B cell (primary cell): ENCODE measurements at regions not wholly inside any gene's neighbourhood (a gene's known extent, or its start where the extent isn't known, plus 50 kb on each side); places are given as distances from the start of the nearest gene placed in this dataset.

Experiments used
- ATAC-seq: fragments of 200-7000 bp; cut with Tn5 transposase; one replicate; pipeline ENCODE4 v1.10.0; 2021; ENCODE audit warnings: low read depth, mild to moderate bottlenecking, moderate number of reproducible peaks, moderate library complexity
- CTCF ChIA-PET: fragments of 350-600 bp; sonication (Branson Sonifier 250); formaldehyde crosslinking; loops from one replicate; lab custom pipeline; 2021; ENCODE audit warnings: antibody characterized with exemption, inconsistent platforms; lab: Charles Lee
- POLR2A ChIA-PET: fragments of 350-600 bp; sonication (Branson Sonifier 250); formaldehyde crosslinking; loops from one replicate; lab custom pipeline; 2021; ENCODE audit warnings: antibody characterized with exemption; lab: Charles Lee
- DNase-seq: peaks from one replicate; pipeline ENCODE4 v3.0.0; 2013
- H2AFZ ChIP-seq: 2 replicates; pipeline ENCODE4 v1.6.1; 2012; ENCODE audit warnings: mild to moderate bottlenecking, low read depth, low read length; ENCODE audit not compliant: insufficient read depth, poor library complexity, severe bottlenecking
- H3K27ac ChIP-seq, 2 donors: 1 replicate in 1 of 2; 2 replicates in 1 of 2; pipeline ENCODE4 v1.5.1; 2012 to 2013; ENCODE audit warnings: low read length in 2 of 2, mild to moderate bottlenecking in 2 of 2, moderate library complexity in 1 of 2
- H3K27me3 ChIP-seq, 4 experiments: fragments of 200-600 bp in 1 of 4; sonication (generic) in 1 of 4; replicated peaks in 1 of 4; 1 replicate in 2 of 4; 2 replicates in 2 of 4; pipeline versions ENCODE4 v1.6.1 to v1.7.0; 2013 to 2016; ENCODE audit warnings: low read length in 3 of 4, mild to moderate bottlenecking in 2 of 4, mixed read lengths in 1 of 4, moderate library complexity in 1 of 4; ENCODE audit not compliant: insufficient read depth in 4 of 4, control insufficient read depth in 3 of 4; ENCODE audit errors: control extremely low read depth in 1 of 4
- H3K36me3 ChIP-seq, 2 experiments: replicated peaks in 1 of 2; 1 replicate in 1 of 2; 2 replicates in 1 of 2; pipeline versions ENCODE4 v1.6.1 to v1.7.1; 2013; ENCODE audit warnings: low read length in 1 of 2; ENCODE audit not compliant: insufficient read depth in 2 of 2, control insufficient read depth in 1 of 2; ENCODE audit errors: control extremely low read depth in 1 of 2, extremely low read depth in 1 of 2
- H3K4me1 ChIP-seq, 2 donors: fragments of 200-600 bp in 1 of 2; sonication (generic) in 1 of 2; 1 replicate in 1 of 2; 2 replicates in 1 of 2; pipeline versions ENCODE4 v1.5.1 to v1.6.1; 2013 to 2017; ENCODE audit warnings: low read length in 2 of 2; ENCODE audit not compliant: control insufficient read depth in 2 of 2, insufficient read depth in 2 of 2
- H3K4me2 ChIP-seq: replicated peaks from 2 replicates; pipeline ENCODE3; 2012; ENCODE audit warnings: mild to moderate bottlenecking, low read depth, low read length; ENCODE audit not compliant: poor library complexity, severe bottlenecking
- H3K4me3 ChIP-seq, 5 experiments: fragments of 200-600 bp in 1 of 5; sonication (generic) in 1 of 5; 1 replicate in 3 of 5; 2 replicates in 2 of 5; pipeline versions ENCODE4 v1.5.1 to v1.7.0; 2011 to 2016; ENCODE audit warnings: low read length in 4 of 5, mild to moderate bottlenecking in 4 of 5, low read depth in 2 of 5, control low read depth in 1 of 5, moderate library complexity in 1 of 5; ENCODE audit not compliant: insufficient read depth in 1 of 5; ENCODE audit errors: control extremely low read depth in 1 of 5, extremely low read depth in 1 of 5
- H3K79me2 ChIP-seq: fragments of 200-600 bp; sonication (generic); one replicate; pipeline ENCODE4 v1.6.0; 2016; ENCODE audit warnings: low read length; ENCODE audit not compliant: control insufficient read depth, insufficient read depth
- H3K9ac ChIP-seq: fragments of 200-600 bp; sonication (generic); 2 replicates; pipeline ENCODE4 v1.6.1; 2017; ENCODE audit warnings: mild to moderate bottlenecking, low read length, moderate library complexity
- H3K9me3 ChIP-seq, 3 donors: one replicate each; pipeline versions ENCODE4 v1.6.1 to v1.7.1; 2013; ENCODE audit warnings: low read length in 2 of 3; ENCODE audit not compliant: control insufficient read depth in 2 of 3, insufficient read depth in 1 of 3; ENCODE audit errors: control extremely low read depth in 1 of 3
- H4K20me1 ChIP-seq: 2 replicates; pipeline ENCODE4 v1.6.0; 2012; ENCODE audit warnings: mild to moderate bottlenecking, low read length; ENCODE audit not compliant: insufficient read depth, control insufficient read depth, poor library complexity, severe bottlenecking
- H3K27ac Mint-ChIP-seq: one replicate; pipeline ENCODE4 v1.8.0; 2021; ENCODE audit warnings: mixed read lengths
- H3K27me3 Mint-ChIP-seq: one replicate; pipeline ENCODE4 v1.8.0; 2021; ENCODE audit warnings: mixed read lengths
- H3K4me1 Mint-ChIP-seq: one replicate; pipeline ENCODE4 v1.8.0; 2021; ENCODE audit warnings: mixed read lengths
- H3K4me3 Mint-ChIP-seq: one replicate; pipeline ENCODE4 v1.8.0; 2021; ENCODE audit warnings: mixed read lengths
- H3K9me3 Mint-ChIP-seq: one replicate; pipeline ENCODE4 v1.8.0; 2022; ENCODE audit warnings: mixed read lengths; ENCODE audit not compliant: insufficient read depth
- EZH2 ChIP-seq: IDR thresholded peaks from 2 replicates; pipeline ENCODE4 v1.6.1; 2012; ENCODE audit warnings: borderline replicate concordance, low read depth, mild to moderate bottlenecking, moderate library complexity, low read length; ENCODE audit not compliant: insufficient read depth, poor library complexity, severe bottlenecking
- WGBS: methylation state at CpG from one replicate; pipeline ENCODE4 v1.1.5; 2013; ENCODE audit warnings: missing lambda C conversion rate; ENCODE audit not compliant: insufficient coverage; 5-methylcytosine and 5-hydroxymethylcytosine counted together
- intact Hi-C: fragments of 100-400 bp; cut with micrococcal nuclease; formaldehyde crosslinking; loops from one replicate; pipeline ENCODE4 v1.10.0; 2022
- TF ChIP-seq, protein P1 (sequence below): fragments of 200-600 bp; IDR thresholded peaks from one replicate; pipeline ENCODE4 v1.8.0; 2022; ENCODE audit warnings: antibody characterized with exemption, mild to moderate bottlenecking

GRCh38 chr5:62795926-62796325, 217.3 kb downstream of the LRRC70 start:
- H3K27me3 Mint-ChIP-seq, result no peaks in the 10 kb centered on the region
- no peak overlapping the region for H3K27ac Mint-ChIP-seq
- H3K4me3 Mint-ChIP-seq, result no peak overlapping the region
- ATAC-seq (no peak), DNase-seq (no peak)
- Histone ChIP-seq H3K79me2 (no peaks in the 10 kb centered on the region), H2AFZ (no peak overlapping the region), H3K36me3 (no peaks in the 10 kb centered on the region), H3K4me1 (no peaks in the 10 kb centered on the region), H3K27me3 (no peaks in the 10 kb centered on the region), H3K4me3 (no peak overlapping the region), H3K4me2 (no peak overlapping the region), H4K20me1 (no peaks in the 10 kb centered on the region), H3K9me3 (peaks cover 0 to 17% (median 2%) of the 10 kb centered on the region in 3 donors), H3K27ac (no peak overlapping the region), H3K9ac (no peak overlapping the region)
- no peaks in the 10 kb centered on the region for H3K4me1 Mint-ChIP-seq
- intact Hi-C loops, result no loop called here
- TF ChIP-seq, protein P1, sequence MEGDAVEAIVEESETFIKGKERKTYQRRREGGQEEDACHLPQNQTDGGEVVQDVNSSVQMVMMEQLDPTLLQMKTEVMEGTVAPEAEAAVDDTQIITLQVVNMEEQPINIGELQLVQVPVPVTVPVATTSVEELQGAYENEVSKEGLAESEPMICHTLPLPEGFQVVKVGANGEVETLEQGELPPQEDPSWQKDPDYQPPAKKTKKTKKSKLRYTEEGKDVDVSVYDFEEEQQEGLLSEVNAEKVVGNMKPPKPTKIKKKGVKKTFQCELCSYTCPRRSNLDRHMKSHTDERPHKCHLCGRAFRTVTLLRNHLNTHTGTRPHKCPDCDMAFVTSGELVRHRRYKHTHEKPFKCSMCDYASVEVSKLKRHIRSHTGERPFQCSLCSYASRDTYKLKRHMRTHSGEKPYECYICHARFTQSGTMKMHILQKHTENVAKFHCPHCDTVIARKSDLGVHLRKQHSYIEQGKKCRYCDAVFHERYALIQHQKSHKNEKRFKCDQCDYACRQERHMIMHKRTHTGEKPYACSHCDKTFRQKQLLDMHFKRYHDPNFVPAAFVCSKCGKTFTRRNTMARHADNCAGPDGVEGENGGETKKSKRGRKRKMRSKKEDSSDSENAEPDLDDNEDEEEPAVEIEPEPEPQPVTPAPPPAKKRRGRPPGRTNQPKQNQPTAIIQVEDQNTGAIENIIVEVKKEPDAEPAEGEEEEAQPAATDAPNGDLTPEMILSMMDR, result no peak
- CTCF ChIA-PET, result no interaction called here
- H3K9me3 Mint-ChIP-seq, result peaks cover 13% of the 10 kb centered on the region
- POLR2A ChIA-PET, result no interaction called here

DNA sequence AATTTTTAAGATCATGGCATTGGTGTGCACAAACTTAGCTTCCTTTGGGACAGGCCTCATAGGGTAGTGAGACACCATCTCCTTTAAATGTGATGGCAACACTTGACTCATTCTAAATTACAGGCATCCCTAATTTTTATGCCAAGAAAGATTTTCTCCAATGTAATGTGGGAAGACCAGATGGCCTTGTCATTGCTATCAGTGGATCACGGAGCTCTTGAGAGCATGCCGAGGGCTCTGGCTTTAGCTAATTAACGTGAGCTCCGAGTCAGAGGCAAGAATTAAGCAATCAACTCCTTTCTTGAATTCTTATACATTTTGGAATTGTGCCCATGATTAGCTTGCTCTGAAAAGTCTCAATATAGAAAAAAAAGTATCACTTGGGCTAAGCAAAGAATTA, 215.8 kb downstream of the LRRC70 start:
- Histone ChIP-seq H3K27ac (no peak overlapping the region), H2AFZ (no peak overlapping the region), H3K4me2 (no peak overlapping the region), H3K9ac (no peak overlapping the region), H4K20me1 (no peaks in the 10 kb centered on the region), H3K27me3 (no peaks in the 10 kb centered on the region), H3K36me3 (no peaks in the 10 kb centered on the region), H3K79me2 (no peaks in the 10 kb centered on the region), H3K4me3 (no peak overlapping the region), H3K4me1 (no peaks in the 10 kb centered on the region), H3K9me3 (peaks cover 0 to 17% (median 2%) of the 10 kb centered on the region in 3 donors)
- no peaks in the 10 kb centered on the region for H3K4me1 Mint-ChIP-seq
- ChIA-PET POLR2A (no interaction called here), CTCF (no interaction called here)
- peaks cover 13% of the 10 kb centered on the region for H3K9me3 Mint-ChIP-seq
- no peak for TF ChIP-seq EZH2
- H3K27ac Mint-ChIP-seq, result no peak overlapping the region
- no peaks in the 10 kb centered on the region for H3K27me3 Mint-ChIP-seq
- no peak for ATAC-seq
- intact Hi-C loops, result no loop called here
- 88% methylated on average over 3 of the region's 4 CpGs for WGBS
- no peak for DNase-seq
- no peak overlapping the region for H3K4me3 Mint-ChIP-seq
